GM19240 (cell line): ENCODE measurements at regions not wholly inside any gene's neighbourhood (a gene's known extent, or its start where the extent isn't known, plus 50 kb on each side); places are given as distances from the start of the nearest gene placed in this dataset.

Experiments
- DNase-seq: peaks from one replicate; pipeline ENCODE4 v3.0.0; 2011; ENCODE audit warnings: low spot score; ENCODE audit not compliant: insufficient read length

DNA sequence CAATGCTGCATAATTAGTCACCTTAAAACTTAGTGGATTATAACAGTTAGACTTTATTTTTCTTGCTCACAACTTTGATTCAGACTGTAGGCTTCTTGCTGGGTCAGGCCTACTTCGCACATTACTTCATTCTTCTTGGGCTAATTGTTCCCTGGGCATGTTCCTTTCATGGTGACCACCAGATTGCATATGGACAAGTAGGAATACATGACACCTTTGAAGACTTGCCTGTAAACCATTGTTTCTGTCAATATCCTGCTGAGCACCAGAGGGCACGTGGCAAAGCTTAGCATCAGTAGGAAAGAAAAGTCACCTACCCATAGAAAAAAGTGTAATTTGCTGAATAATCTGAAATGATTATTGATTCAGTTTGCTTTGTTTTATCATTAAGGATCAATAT, 54.3 kb upstream of the ROBO1 start:
- DNase-seq, result no peak

DNA sequence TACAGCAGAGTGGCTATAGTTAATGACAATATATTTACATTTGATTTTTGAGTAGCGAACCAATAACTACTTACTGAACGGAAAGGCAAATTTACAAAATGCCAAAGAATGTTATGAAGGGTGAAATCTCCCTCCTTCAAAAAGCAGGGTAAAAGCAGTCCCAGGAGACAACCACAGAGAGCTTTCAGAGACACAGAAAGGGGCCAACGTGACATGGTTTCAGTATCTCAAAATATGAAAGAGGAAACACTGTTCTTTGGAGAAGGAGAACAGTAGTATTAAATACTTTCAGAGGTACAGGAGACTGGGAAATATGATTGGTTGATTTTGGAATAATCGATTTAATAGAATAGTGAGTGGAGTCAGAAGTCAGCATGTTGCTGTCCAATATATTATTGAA, 52.3 kb upstream of the ROBO1 start:
- DNase-seq, result no peak

DNA sequence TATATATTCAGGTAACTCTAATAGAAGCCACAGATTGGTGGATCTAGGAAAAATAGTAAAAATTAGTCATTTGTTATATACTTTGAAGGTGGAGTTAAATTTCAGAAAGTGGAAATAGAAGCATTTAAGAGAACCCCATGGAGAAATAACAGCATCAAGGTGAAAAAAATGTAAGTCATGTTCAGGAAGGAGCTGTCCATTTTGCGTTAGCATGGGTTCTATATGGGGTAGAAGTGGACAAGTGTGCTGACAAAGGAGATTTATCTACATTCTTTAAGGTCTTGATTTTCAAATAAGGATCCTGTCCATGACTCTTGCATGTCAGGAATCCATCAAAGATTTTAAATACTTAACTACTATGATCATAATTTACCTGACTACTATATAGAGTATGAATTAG, 50.2 kb upstream of the ROBO1 start:
- no peak for DNase-seq
